SU-DHL-6 (cell line): ENCODE measurements at regions not wholly inside any gene's neighbourhood (a gene's known extent, or its start where the extent isn't known, plus 50 kb on each side); places are given as distances from the start of the nearest gene placed in this dataset.

Experiments used
- EZH2phosphoT487 ChIP-seq: fragments of 200-600 bp; sonication (generic), shearing (Covaris generic); conservative IDR thresholded peaks from 2 replicates; pipeline ENCODE4 v1.6.1; 2018; ENCODE audit warnings: mild to moderate bottlenecking, antibody characterized with exemption, low read length, moderate library complexity, mixed read lengths
- TF ChIP-seq, protein P1 (sequence below): fragments of 200-600 bp; sonication (generic); IDR thresholded peaks from one replicate; pipeline ENCODE4 v1.5.1; 2017; ENCODE audit warnings: antibody characterized with exemption, mild to moderate bottlenecking, low read length, moderate library complexity; ENCODE audit not compliant: insufficient read depth, poor library complexity, severe bottlenecking

DNA sequence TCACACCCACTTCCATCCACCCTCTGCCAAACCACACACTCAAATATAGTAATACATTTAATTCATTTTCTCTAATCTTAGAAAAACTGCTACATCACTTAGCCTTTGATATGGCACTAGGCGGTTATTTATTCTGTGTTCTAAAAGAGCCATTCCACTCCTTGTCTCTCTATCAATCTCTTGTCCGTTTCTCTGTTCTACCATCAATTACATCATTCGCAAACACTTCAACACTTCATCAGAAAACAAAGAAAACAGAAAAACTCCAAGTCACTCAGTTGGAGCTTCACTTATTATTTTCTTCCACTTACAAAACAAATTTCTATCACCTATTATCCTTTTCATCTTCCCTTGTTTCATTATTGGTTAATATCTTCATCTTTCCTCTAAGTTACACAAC is 1523.0 kb downstream of the KCNT2 start:
- TF ChIP-seq, protein P1, sequence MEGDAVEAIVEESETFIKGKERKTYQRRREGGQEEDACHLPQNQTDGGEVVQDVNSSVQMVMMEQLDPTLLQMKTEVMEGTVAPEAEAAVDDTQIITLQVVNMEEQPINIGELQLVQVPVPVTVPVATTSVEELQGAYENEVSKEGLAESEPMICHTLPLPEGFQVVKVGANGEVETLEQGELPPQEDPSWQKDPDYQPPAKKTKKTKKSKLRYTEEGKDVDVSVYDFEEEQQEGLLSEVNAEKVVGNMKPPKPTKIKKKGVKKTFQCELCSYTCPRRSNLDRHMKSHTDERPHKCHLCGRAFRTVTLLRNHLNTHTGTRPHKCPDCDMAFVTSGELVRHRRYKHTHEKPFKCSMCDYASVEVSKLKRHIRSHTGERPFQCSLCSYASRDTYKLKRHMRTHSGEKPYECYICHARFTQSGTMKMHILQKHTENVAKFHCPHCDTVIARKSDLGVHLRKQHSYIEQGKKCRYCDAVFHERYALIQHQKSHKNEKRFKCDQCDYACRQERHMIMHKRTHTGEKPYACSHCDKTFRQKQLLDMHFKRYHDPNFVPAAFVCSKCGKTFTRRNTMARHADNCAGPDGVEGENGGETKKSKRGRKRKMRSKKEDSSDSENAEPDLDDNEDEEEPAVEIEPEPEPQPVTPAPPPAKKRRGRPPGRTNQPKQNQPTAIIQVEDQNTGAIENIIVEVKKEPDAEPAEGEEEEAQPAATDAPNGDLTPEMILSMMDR: no peak
- no peak for TF ChIP-seq EZH2phosphoT487
